Activated T-helper 17 cell treated with anti-CD3 and anti-CD28 coated beads, Interleukin-2, amount 50 U/mL, for 72 hours (primary cell): ENCODE measurements at regions not wholly inside any gene's neighbourhood (a gene's known extent, or its start where the extent isn't known, plus 50 kb on each side); places are given as distances from the start of the nearest gene placed in this dataset.
A peak's percentile ranks its signal among the peaks of the same experiment; 100 is the strongest.
"Not testable (repeated sequence)": the region's sequence is repeated elsewhere in the genome, so short reads cannot be mapped to it uniquely, and the experiment has no call there.

Experiments
- ATAC-seq: fragments of 150-1000 bp; cut with Tn5 transposase; replicated peaks from 2 replicates; pipeline ENCODE4 v1.10.0; 2021; ENCODE audit warnings: mild to moderate bottlenecking, moderate library complexity
- H3K27ac Mint-ChIP-seq: one replicate; pipeline ENCODE4 v1.8.0; 2022; ENCODE audit warnings: mixed read lengths
- H3K27me3 Mint-ChIP-seq: one replicate; pipeline ENCODE4 v1.8.0; 2022; ENCODE audit warnings: mixed read lengths
- H3K36me3 Mint-ChIP-seq: one replicate; pipeline ENCODE4 v1.8.0; 2022; ENCODE audit warnings: low read depth, mild to moderate bottlenecking, mixed read lengths
- H3K4me1 Mint-ChIP-seq: one replicate; pipeline ENCODE4 v1.8.0; 2022; ENCODE audit warnings: mixed read lengths
- H3K4me3 Mint-ChIP-seq: one replicate; pipeline ENCODE4 v1.8.0; 2022; ENCODE audit warnings: mild to moderate bottlenecking, mixed read lengths
- H3K9me3 Mint-ChIP-seq: one replicate; pipeline ENCODE4 v1.8.0; 2022; ENCODE audit warnings: mixed read lengths

DNA sequence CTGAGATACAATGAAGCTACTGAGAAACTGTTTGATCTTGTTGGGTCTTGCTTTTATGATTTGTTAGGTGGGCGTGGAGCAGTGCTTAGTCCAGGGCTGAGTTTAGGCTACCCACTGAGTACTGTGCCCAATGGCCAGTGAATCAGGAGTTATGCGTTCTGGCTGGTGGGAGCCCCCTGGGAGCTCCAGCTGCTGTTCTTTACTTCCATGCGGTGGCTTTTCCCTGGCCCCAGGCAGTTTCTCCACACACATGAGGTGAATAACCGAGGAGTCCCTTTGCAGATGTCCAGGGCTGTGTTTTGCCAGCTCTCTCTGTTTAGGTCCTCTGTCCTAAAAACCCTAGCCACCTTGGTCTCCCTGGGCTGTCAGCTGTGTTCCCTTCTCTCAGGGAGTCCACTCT, 106.5 kb downstream of the KLF13 start:
- no peaks in the 10 kb centered on the region for H3K9me3 Mint-ChIP-seq
- H3K4me1 Mint-ChIP-seq: peaks cover 39% of the 10 kb centered on the region
- no peak overlapping the region for H3K4me3 Mint-ChIP-seq
- H3K27me3 Mint-ChIP-seq: no peaks in the 10 kb centered on the region
- H3K36me3 Mint-ChIP-seq: no peaks in the 10 kb centered on the region
- peak overlapping the region; percentile 99 for H3K27ac Mint-ChIP-seq
- ATAC-seq: no peak

DNA sequence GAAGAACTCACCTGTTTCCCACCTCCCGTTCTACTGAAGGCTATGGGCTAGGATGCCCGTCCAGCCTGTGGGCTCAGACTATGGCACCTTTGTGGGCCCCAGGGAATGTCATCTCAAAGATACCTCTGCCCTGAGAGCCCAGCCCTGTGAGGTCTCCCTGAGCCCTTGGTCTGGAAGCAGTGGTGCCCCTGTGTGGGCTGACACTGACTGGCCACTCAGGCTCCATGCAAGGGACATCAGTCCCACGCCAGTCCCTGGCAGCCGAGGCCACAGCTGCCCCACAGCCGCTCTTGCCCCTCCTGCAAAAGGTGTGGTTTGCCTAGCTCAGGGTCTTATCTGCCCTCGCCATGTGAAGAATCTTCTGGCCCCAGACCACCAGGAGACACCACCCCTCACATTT, 106.9 kb downstream of the KLF13 start:
- no peaks in the 10 kb centered on the region for H3K27me3 Mint-ChIP-seq
- H3K27ac Mint-ChIP-seq: peak overlapping the region; percentile 99
- ATAC-seq: no peak
- H3K36me3 Mint-ChIP-seq: no peaks in the 10 kb centered on the region
- H3K4me3 Mint-ChIP-seq: peak overlapping the region; percentile 90
- no peaks in the 10 kb centered on the region for H3K9me3 Mint-ChIP-seq
- H3K4me1 Mint-ChIP-seq: peaks cover 44% of the 10 kb centered on the region

DNA sequence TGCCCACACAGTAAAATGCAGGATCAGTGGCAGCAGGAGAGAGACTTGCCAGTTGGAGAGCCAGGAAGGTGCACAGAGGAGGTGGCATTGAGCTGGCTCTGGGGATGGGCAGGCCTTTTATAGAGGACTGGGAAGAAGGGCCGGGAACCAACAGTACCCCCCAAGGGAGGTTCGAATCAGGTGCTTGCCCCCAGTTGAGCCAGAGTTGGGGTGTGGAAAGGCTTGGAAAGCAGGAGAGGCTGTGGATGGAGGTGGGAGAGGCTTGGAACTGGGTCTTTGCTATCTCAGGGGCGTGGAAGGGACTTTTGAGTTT, 107.6 kb downstream of the KLF13 start:
- peaks cover 51% of the 10 kb centered on the region for H3K4me1 Mint-ChIP-seq

DNA sequence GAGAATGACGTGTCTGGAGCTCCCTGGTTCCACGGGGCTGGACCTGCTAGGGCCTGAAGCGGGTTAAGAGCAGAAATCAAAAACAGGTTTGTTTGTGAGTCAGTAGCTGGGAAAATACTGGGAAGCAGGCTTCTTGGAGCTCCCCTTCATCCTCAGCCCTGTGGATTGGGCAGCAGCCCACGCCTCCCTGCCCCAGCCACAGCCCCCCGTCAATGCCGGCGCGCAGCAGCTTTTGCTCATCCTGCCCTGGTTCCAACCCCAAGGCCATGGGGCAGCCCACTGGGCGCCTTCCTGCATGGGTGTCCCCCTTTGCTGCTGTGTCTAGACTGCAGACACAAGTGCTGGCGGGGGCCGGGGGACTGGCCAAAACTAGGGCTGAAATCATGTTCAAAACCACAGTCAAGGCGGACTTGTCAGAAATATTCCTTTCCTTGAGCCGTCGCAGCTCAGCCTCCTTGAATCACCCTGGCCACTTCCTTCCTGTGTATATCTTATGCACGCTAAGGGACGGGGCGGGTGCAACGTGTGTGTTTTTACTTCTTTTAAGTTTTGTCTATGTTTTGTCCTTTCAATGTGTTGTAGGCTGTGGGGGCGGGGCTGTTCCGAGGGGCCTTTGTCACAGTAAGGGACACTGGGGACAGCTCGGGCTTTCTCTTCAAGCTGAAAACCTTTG, 108.1 kb downstream of the KLF13 start:
- H3K9me3 Mint-ChIP-seq: no peaks in the 10 kb centered on the region
- peak; percentile 75 for ATAC-seq
- no peaks in the 10 kb centered on the region for H3K27me3 Mint-ChIP-seq
- peaks cover 55% of the 10 kb centered on the region for H3K4me1 Mint-ChIP-seq
- H3K27ac Mint-ChIP-seq: peak overlapping the region; percentile 99
- H3K36me3 Mint-ChIP-seq: no peaks in the 10 kb centered on the region
- H3K4me3 Mint-ChIP-seq: peak overlapping the region; percentile 90

More for the DNA sequence above, 107.6 kb downstream of the KLF13 start:
- Mint-ChIP-seq H3K27ac (peak overlapping the region; percentile 99), H3K36me3 (no peaks in the 10 kb centered on the region), H3K9me3 (no peaks in the 10 kb centered on the region), H3K4me3 (peak overlapping the region; percentile 90), H3K27me3 (no peaks in the 10 kb centered on the region)
- ATAC-seq: no peak

DNA sequence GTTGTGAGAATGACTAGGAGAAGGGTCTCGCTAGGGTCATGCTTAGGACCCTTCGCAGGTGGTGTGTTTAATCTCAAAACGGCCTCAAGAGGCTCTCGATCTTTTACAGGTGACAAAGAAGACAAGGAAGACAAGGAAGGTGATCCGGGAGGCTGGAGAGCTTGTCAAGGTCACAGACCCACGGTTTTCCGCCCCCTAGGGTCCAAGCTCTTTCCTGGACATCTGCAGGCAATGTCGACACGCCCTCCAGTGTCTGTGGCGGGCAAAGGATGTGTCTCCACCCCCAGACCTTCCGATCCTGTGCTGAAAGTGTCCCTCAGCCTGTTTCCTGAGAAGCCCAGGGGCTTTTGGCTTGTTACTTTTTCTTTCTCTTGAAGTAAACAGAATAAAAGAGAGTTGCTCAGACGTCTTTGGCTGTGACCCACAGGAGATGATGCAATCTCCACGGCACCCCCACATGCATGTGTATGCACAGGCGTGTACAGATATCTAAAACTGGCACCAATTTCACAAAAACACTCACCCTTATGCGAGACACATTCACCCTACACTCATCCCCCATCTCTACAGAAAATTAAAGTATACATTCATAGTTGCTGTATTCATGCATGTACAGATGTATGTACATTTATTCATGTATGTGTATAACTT, 108.8 kb downstream of the KLF13 start:
- Mint-ChIP-seq H3K4me3 (peak overlapping the region; percentile 90), H3K36me3 (no peaks in the 10 kb centered on the region), H3K4me1 (peaks cover 55% of the 10 kb centered on the region), H3K9me3 (no peaks in the 10 kb centered on the region), H3K27me3 (no peaks in the 10 kb centered on the region), H3K27ac (peak overlapping the region; percentile 99)
- ATAC-seq: peak; percentile 64

DNA sequence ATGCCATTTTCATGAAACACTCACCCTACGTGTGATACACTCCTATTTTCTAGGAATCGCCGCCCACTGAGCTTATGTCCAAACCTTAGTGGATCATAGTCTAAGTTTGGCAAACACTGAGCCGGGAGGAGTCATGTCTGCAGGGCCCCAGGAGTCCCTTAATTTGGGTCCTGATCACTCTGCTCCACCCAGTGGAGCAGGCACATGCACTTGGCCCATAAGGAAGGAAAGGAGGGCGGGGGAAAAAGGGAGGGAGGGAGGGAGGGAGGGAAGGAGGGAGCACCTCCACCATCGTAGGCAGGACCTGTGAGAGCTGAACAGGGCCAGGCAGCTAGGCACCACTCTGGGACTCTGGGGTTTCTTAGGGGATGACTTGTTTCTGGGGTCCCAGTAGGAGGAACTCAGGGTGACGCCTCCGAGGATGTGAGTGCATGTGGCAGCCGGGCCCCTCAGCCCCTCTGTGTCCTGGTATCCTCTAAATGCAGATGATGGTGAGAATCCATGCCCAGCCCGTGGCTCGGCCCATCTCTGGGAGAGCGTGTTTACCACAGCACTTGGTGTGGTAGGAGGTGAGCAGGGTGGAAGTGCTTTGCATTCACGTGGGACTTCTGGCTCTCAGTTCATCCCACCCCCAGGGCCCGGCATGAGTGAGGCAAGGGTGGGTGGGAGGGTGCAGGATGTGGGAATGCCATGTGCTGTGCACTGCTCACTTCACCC, 109.4 kb downstream of the KLF13 start:
- Mint-ChIP-seq H3K4me1 (peaks cover 55% of the 10 kb centered on the region), H3K36me3 (no peaks in the 10 kb centered on the region), H3K27me3 (no peaks in the 10 kb centered on the region), H3K4me3 (peak overlapping the region; percentile 90), H3K27ac (peak overlapping the region; percentile 99), H3K9me3 (no peaks in the 10 kb centered on the region)
- ATAC-seq: peak; percentile 25

DNA sequence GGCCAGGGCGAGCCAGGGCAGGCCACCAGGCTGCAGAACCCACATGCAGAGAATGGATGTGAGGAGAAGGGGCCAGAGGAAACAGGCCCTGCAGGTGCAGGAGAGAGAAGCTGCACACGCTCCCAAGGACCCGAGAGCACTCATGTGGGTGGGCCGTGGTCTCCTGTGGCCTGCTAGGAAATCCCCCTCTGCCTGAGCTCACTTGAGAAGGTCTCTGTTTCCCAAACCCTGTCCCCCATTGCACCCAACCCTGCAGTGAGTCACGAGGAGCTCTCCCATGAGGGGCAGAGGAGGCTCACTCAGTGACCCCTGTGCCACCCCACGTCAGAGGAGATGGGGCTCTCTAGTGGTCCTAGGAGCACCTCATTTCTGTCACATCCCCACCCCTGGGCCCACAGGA, 111.1 kb downstream of the KLF13 start:
- peak; percentile 3 for ATAC-seq
- peaks cover 56% of the 10 kb centered on the region for H3K4me1 Mint-ChIP-seq
- no peaks in the 10 kb centered on the region for H3K27me3 Mint-ChIP-seq
- H3K9me3 Mint-ChIP-seq: no peaks in the 10 kb centered on the region
- H3K36me3 Mint-ChIP-seq: no peaks in the 10 kb centered on the region
- peak overlapping the region; percentile 90 for H3K4me3 Mint-ChIP-seq
- H3K27ac Mint-ChIP-seq: peak overlapping the region; percentile 99

DNA sequence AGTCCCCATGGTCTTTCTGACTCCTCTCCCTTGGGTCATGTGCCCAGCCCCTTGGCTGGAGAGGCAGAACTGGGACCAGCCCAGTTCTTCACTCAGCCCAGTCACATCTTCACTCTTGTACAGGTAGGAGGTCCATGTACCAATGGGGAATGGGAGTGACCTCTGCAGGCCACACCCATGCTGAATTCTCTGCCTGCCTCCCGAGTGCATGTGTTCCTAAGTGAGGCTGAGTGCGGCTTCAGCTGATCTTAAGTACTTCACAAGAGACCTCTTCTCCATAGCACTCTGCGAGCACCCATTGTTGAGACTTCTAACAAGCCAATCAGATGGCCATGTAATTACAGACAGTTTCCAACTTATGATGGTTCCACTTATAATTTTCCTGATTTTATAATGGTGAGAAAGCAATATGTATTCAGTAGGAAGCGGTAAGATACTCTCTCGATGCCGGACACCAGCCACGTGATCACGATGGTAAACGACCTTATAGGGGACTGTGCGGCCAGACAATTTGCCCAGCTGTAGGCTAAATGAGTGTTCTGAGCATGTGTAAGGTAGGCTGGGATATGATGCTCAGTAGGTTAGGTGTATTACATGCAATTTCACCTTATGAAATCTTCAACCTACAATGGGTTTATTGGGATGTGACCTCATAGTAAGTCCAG, 112.1 kb downstream of the KLF13 start:
- Mint-ChIP-seq H3K4me3 (peak overlapping the region; percentile 90), H3K27ac (peak overlapping the region; percentile 99)

DNA sequence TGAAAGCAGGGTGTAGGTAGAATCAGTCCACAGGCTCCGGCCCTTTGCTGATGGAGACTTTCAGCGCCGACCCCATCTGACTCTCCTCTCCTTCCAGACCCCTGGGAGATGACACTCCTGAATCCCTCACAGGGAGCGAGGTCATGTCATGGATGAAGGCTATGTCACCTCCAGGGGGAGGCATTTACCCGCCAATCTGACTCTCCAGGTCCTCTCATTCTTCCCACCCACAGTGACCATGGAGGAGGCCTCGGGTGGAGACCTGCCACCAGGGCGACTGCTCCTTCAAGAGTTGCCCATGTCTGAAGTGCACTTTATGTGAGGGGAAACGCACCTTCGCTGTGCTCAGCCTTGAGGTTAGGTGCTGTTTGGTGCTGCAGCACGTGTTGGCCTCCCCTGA, 112.7 kb downstream of the KLF13 start:
- H3K36me3 Mint-ChIP-seq: no peaks in the 10 kb centered on the region
- H3K27ac Mint-ChIP-seq: no peak overlapping the region
- peak overlapping the region; percentile 90 for H3K4me3 Mint-ChIP-seq

More for the DNA sequence above, 112.1 kb downstream of the KLF13 start:
- no peak for ATAC-seq
- Mint-ChIP-seq H3K4me1 (peaks cover 60% of the 10 kb centered on the region), H3K9me3 (no peaks in the 10 kb centered on the region), H3K27me3 (no peaks in the 10 kb centered on the region), H3K36me3 (no peaks in the 10 kb centered on the region)

DNA sequence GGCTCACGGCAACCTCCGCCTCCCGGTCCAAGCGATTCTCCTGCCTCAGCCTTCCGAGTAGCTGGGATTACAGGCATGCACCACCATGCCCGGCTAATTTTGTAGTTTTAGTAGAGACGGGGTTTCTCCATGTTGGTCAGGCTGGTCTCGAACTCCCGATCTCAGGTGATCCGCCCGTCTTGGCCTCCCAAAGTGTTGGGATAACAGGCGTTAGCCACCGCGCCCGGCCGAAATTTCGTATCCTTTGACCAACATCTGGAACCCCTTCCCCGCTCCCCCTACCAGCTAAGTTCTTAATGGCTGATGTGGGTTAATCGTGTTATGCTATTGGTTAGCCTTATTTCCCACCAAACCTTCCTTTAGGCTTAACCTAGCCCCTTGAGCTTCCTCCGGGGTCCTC, 113.6 kb downstream of the KLF13 start:
- ATAC-seq, H3K27ac Mint-ChIP-seq, H3K36me3 Mint-ChIP-seq, H3K9me3 Mint-ChIP-seq, H3K27me3 Mint-ChIP-seq: not testable (repeated sequence)
- H3K4me1 Mint-ChIP-seq: peaks cover 52% of the 10 kb centered on the region
- peak overlapping the region; percentile 74 for H3K4me3 Mint-ChIP-seq

More for the DNA sequence above, 112.7 kb downstream of the KLF13 start:
- H3K9me3 Mint-ChIP-seq: no peaks in the 10 kb centered on the region
- ATAC-seq: no peak
- H3K27me3 Mint-ChIP-seq: no peaks in the 10 kb centered on the region
- H3K4me1 Mint-ChIP-seq: peaks cover 59% of the 10 kb centered on the region

DNA sequence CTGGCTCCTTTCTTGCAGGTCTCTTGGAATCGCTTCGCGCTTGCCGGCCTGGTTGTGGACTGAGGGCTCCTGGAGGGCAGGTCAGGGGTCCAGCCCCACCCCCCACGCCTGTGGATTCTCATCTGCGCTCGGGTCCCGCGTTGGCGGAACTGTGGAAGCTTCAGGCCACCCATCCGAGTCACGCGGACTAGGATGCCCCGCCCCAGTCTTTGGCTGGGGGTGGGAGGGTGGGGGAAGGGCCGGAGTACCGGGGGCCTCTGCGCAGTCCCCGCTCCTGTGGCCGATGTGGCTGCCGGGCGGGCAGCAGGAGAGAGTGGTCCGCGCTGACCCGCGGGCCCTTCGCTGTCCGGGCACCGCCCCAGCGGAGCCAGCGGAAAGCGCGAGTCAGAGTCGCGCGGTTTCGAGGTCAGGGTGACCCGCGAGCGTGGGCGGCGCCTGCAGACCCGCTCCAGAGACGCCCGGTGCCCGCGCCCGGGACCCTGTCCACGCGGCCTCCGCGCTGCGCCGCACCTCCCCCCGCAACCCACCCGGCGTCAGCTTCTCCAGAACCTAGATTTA, 114.2 kb downstream of the KLF13 start:
- Mint-ChIP-seq H3K9me3 (no peaks in the 10 kb centered on the region), H3K27ac (no peak overlapping the region), H3K27me3 (no peaks in the 10 kb centered on the region), H3K4me3 (peak overlapping the region; percentile 74), H3K36me3 (no peaks in the 10 kb centered on the region), H3K4me1 (peaks cover 46% of the 10 kb centered on the region)
- peak; percentile 33 for ATAC-seq

DNA sequence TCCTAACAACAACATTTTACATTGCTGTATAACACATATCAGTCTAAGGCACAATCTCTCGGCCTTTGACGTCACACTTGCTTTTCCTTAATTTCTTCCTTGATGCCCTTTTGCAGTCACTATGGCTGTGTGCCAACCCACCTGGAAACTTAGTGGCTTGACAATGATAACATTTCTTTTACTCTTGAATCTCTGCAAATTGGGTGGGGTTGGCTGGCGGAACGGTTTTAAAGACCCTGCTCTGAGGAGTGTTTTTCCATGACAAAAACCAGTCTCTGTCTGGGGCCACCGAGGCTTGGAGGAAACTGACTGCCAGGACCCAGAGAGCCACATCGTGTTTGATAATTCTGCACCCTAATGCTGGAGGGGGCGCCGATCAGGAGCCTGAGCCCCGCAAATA, 115.6 kb downstream of the KLF13 start:
- H3K4me1 Mint-ChIP-seq: peaks cover 35% of the 10 kb centered on the region
- H3K4me3 Mint-ChIP-seq: peak overlapping the region; percentile 74
- no peaks in the 10 kb centered on the region for H3K27me3 Mint-ChIP-seq
- no peak for ATAC-seq
- no peaks in the 10 kb centered on the region for H3K9me3 Mint-ChIP-seq
- no peaks in the 10 kb centered on the region for H3K36me3 Mint-ChIP-seq
- peak overlapping the region; percentile 14 for H3K27ac Mint-ChIP-seq

DNA sequence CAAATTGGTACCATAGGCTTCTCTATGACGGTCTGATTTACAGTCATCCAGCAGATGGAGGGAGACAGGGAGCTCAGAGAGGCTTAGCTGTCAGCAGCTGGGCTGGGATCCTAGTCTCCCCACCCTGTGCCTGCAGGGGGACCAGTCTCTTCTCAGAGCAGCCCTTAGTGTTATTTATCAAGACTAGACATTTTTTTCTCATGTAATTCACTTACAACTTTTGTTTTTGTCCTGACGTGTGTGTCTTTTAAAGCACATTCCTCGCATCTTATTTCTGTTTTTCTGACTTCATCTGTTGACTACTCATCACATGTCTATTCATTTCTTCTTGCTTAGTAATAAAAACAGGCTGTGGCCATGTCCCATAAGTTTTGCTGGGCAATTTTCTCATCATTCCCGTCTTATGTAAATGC, 116.1 kb downstream of the KLF13 start:
- H3K27ac Mint-ChIP-seq: peak overlapping the region; percentile 14
- peak overlapping the region; percentile 74 for H3K4me3 Mint-ChIP-seq
- no peaks in the 10 kb centered on the region for H3K36me3 Mint-ChIP-seq
- no peaks in the 10 kb centered on the region for H3K9me3 Mint-ChIP-seq
- peak; percentile 12 for ATAC-seq
- no peaks in the 10 kb centered on the region for H3K27me3 Mint-ChIP-seq
- H3K4me1 Mint-ChIP-seq: peaks cover 31% of the 10 kb centered on the region

DNA sequence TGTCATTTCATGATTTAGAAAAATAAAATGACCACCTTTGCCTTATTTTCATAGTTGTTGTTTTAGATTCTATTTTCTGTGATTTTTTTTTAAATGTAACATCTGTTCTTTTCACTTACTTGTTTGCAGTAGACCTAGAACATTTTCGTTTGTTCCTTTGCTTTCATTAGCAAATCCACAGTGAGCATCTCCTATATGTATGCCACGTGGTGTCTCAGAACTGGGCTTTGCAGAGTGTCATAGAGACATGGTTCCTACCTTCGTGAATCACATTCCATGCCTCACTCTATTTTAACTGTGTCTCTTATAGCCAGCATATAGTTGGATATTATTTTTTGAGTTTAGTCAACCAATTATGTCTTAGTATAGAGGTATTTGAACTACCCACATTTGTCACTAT, 118.2 kb downstream of the KLF13 start:
- Mint-ChIP-seq H3K9me3 (no peaks in the 10 kb centered on the region), H3K27ac (no peak overlapping the region), H3K4me3 (no peak overlapping the region), H3K27me3 (no peaks in the 10 kb centered on the region), H3K4me1 (peaks cover 16% of the 10 kb centered on the region), H3K36me3 (no peaks in the 10 kb centered on the region)
- peak; percentile 22 for ATAC-seq
